ENCODE measurements at regions not wholly inside any gene's neighbourhood (a gene's known extent, or its start where the extent isn't known, plus 50 kb on each side); places are given as distances from the start of the nearest gene placed in this dataset.

- DNase-seq: no peak
Measured at GRCh38 chr13:26989261-26989956, 182.2 kb downstream of the USP12 start.

GRCh38 chr13:26988059-26988769, 183.4 kb downstream of the USP12 start:
- no peak for DNase-seq

GRCh38 chr13:26987486-26988013, 184.1 kb downstream of the USP12 start:
- DNase-seq: no peak

GRCh38 chr13:26985285-26985878, 186.2 kb downstream of the USP12 start:
- DNase-seq: peak; percentile 65 to 76

- DNase-seq: no peak
Measured at GRCh38 chr13:26984337-26984736, 187.3 kb downstream of the USP12 start.

GRCh38 chr13:26983543-26984320, 187.9 kb downstream of the USP12 start:
- no peak for DNase-seq

- no peak for DNase-seq
Measured at GRCh38 chr13:26980099-26981031, 191.2 kb downstream of the USP12 start.

- no peak for DNase-seq
Measured at GRCh38 chr13:26979334-26979733, 192.3 kb downstream of the USP12 start.

GRCh38 chr13:26978081-26978860, 193.3 kb downstream of the USP12 start:
- DNase-seq: no peak

GRCh38 chr13:26977541-26977940, 194.1 kb downstream of the USP12 start:
- no peak for DNase-seq

- DNase-seq: no peak
Measured at GRCh38 chr13:26976313-26976712, 195.3 kb downstream of the USP12 start.

GRCh38 chr13:26973946-26974345, 197.7 kb downstream of the USP12 start:
- no peak for DNase-seq

- no peak for DNase-seq
Measured at GRCh38 chr13:26973295-26973694, 198.3 kb downstream of the USP12 start.

- DNase-seq: peak; percentile 41 to 55
Measured at GRCh38 chr13:26971990-26972887, 199.4 kb downstream of the USP12 start.

GRCh38 chr13:26968431-26969341, 202.9 kb downstream of the USP12 start:
- DNase-seq: no peak

- DNase-seq: no peak
Measured at GRCh38 chr13:26967119-26968038, 204.2 kb downstream of the USP12 start.

- DNase-seq: no peak
Measured at GRCh38 chr13:26966701-26967080, 204.9 kb downstream of the USP12 start.
